ENCODE measurements at regions not wholly inside any gene's neighbourhood (a gene's known extent, or its start where the extent isn't known, plus 50 kb on each side); places are given as distances from the start of the nearest gene placed in this dataset.
A peak's percentile ranks its signal among the peaks of the same experiment; 100 is the strongest.

GRCh38 chr4:112895811-112896608 is 153.4 kb upstream of the ANK2 start:
- DNase-seq (ENCODE audit: low spot score): no peak

GRCh38 chr4:112896609-112897190 is 152.8 kb upstream of the ANK2 start:
- DNase-seq (ENCODE audit: low spot score): no peak

- DNase-seq (ENCODE audit: low spot score): peak; percentile 80
These were observed 151.9 kb upstream of the ANK2 start for GRCh38 chr4:112897543-112897942.

- no peak for DNase-seq (ENCODE audit: low spot score)
These were observed 150.9 kb upstream of the ANK2 start for GRCh38 chr4:112898357-112899141.

DNA sequence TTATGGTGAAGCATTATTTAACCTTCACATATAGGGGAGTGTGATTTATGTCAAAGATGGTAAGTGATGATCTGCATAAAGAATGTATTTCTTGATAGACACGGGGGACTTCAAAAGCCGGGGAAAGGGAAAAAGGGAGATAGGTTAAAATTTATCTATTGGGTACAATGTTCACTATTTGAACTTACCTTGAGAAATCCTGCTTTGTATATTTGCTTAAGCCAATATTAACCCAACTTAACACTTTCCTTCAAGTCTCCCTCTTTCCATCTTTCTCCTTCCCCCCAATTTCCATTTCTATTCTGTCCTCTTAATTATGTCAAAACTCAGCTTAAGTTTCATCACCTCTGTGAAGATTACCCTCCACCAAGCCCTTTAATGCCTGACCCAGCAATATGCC is 149.0 kb upstream of the ANK2 start:
- no peak for DNase-seq (ENCODE audit: low spot score)

GRCh38 chr4:112901962-112902411 is 147.5 kb upstream of the ANK2 start:
- no peak for DNase-seq (ENCODE audit: low spot score)

DNA sequence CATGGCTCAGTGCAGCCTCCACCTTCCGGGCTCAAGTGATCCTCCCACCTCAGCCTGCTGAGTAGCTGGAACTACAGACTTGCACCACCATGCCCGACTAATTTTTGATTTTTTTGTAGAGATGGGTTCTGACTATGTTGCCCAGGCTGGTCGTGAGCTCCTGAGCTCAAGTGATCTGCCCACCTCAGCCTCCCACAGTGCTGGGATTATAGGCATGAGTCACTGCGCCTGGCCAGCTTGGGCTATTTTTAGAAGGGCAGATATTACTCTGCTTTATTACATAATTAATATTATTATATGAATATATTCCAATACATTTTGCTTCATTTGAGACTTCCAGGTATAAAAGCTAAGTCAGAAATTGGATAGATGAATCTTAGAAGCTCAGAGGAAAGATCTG is 143.7 kb upstream of the ANK2 start:
- no peak for DNase-seq (ENCODE audit: low spot score)

GRCh38 chr4:112908511-112908910 is 140.9 kb upstream of the ANK2 start:
- no peak for DNase-seq (ENCODE audit: low spot score)

DNA sequence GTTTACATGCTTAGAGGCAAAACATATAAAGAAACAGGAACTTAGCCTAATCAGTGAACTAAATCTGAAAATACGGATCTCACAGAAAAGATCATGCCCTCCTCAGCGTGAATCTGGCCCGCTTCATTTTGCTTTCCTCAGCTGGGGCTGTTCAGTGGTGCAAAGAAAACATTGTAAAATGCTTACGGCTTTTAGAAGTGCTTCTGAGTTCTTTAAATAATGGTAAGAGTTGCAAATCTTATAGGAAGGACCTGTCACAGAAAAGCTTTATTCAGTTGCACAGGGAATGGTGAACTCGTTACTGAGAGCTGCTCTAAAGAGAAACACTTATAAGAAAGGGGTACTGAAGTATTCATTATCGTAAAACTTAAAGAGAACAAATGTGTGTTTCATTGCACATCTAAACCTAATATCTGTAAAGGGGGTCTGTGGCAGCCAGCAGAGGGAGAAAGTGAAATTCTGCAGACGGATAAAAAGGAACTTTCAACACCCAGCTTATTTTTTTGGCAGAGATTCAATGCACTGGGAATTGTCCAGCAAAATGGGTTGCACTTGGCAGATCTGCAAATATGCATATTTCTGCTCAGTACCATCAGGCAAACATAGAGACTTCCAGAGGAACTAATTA is 139.2 kb upstream of the ANK2 start:
- no peak for DNase-seq (ENCODE audit: low spot score)

GRCh38 chr4:112916868-112917267 is 132.6 kb upstream of the ANK2 start:
- DNase-seq (ENCODE audit: low spot score): no peak

- DNase-seq (ENCODE audit: low spot score): no peak
These were observed 125.9 kb upstream of the ANK2 start for GRCh38 chr4:112923516-112923915.

- no peak for DNase-seq (ENCODE audit: low spot score)
These were observed 122.6 kb upstream of the ANK2 start for GRCh38 chr4:112926819-112927218.

DNA sequence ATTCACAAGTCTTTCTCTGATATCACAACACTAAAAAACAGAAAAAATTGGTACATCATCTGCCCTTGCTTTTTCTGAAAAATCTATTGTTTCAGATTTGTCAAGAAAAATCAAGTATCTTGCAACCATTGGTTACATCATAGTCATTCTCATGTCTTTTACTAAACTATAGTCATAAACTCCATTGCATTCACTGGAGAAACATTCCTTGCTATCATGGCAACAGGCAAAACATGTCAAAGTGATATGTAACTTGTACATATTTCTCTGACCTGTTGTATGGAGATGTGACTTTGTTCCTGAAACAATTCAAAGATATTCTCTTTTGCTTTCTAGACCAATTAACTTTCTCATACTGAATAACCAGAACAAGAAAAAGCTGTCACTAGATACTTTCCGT is 121.9 kb upstream of the ANK2 start:
- DNase-seq (ENCODE audit: low spot score): no peak

DNA sequence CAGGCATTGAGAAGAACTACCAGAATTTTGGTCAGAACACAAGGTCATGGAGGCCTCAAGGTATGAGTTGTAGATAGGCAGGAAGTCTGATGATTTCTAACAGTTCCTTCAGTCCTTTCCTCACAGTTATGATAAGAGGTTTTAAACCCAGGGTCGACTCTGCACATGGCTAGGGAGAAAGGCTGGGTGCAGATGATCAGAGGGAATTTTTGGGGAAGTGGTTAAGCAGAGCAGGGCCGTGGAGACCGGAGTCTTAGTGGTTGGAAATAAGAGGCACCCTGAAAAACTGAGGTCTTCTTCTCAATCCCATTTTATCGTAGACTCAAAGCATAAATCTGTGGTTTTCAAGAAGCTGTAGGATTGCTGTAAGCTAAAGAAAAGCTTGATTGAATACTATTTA is 118.5 kb upstream of the ANK2 start:
- no peak for DNase-seq (ENCODE audit: low spot score)

DNA sequence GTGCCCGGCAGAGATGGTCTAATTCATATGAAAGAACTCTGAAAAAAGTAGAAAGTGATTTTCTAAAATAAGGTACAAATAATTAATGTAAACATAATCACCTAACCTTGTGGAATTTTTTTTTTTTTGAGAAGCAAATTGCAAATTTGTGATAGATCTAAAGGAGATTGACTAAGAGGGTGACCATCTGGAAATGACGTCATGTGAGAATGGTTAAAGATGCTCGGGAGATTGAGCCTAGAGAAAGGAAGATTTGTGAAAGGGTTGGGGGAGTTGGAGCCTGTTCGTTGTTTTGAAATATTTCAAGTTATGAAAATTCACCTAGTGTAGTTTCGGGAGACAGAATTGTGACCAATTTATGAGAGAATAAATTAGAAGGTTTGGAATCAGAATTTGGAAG is 115.7 kb upstream of the ANK2 start:
- no peak for DNase-seq (ENCODE audit: low spot score)

GRCh38 chr4:112938461-112939058 is 110.9 kb upstream of the ANK2 start:
- DNase-seq (ENCODE audit: low spot score): peak; percentile 38

- no peak for DNase-seq (ENCODE audit: low spot score)
These were observed 109.6 kb upstream of the ANK2 start for GRCh38 chr4:112939901-112940300.

- no peak for DNase-seq (ENCODE audit: low spot score)
These were observed 109.1 kb upstream of the ANK2 start for GRCh38 chr4:112940336-112940735.

- no peak for DNase-seq (ENCODE audit: low spot score)
These were observed 107.4 kb upstream of the ANK2 start for GRCh38 chr4:112942077-112942476.

DNA sequence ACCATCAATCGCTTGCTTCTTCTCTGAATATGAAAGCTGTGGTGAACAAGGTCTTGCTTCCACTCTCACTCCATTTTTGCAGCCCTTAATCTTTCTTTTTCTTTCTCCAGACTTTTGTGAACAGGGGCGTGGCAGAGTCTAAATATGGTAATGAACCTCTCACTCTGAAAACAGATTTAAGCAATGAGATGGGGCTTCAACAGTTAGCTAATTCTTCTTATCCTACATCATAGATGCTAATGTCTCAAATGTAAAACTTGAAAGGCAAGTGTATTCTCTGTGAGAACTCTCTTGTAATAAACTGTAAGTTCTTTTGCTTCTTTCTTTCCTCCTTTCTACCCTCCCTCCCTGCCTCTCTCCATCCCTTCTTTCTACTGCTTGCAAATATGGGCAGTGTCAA is 106.5 kb upstream of the ANK2 start:
- no peak for DNase-seq (ENCODE audit: low spot score)

DNA sequence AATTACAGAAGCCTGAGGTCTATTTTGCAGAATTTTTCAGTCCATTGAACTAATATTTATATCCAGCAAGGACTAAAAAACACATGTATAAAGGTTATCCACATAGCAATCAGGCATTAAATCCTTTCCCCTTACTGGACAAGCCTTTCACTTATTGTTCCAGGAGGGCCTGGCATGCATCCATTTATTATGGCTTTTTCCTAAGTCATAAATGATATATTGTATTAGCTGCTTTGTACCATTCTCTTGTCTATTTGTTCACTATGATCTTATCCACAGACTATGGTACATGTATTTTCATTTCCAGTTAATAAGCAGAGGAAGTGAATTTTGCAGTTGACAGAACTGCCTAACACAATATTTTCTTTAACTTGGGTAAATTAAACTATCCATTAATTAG is 105.4 kb upstream of the ANK2 start:
- DNase-seq (ENCODE audit: low spot score): no peak

DNA sequence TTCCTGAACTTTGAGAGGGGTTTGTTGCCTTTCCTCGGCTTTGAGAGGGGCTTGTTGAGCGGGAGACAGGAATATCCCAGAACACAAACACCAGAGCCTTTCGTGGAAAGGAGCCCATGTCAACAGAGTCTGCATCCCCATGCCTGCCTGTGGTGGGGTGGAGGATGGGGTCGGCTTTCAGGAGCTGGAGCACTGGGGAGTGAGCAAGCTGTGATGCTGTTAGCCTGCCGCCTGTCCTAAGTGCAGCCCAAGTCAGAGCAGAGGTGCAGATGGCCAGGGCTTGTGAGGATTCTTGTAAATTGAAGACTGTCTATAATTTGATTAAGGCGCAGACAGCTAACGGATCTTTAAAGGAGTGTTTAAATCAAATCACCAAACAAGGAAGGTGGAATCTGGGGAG is 103.3 kb upstream of the ANK2 start:
- no peak for DNase-seq (ENCODE audit: low spot score)

Measured in D341Med (cell line).